Fibroblast of skin of back (primary cell): ENCODE measurements at regions not wholly inside any gene's neighbourhood (a gene's known extent, or its start where the extent isn't known, plus 50 kb on each side); places are given as distances from the start of the nearest gene placed in this dataset.
"Not testable (repeated sequence)": the region's sequence is repeated elsewhere in the genome, so short reads cannot be mapped to it uniquely, and the experiment has no call there.

ENCODE experiments used
- DNase-seq: peaks from one replicate; pipeline ENCODE4 v3.0.0-alpha.2; 2013

DNA sequence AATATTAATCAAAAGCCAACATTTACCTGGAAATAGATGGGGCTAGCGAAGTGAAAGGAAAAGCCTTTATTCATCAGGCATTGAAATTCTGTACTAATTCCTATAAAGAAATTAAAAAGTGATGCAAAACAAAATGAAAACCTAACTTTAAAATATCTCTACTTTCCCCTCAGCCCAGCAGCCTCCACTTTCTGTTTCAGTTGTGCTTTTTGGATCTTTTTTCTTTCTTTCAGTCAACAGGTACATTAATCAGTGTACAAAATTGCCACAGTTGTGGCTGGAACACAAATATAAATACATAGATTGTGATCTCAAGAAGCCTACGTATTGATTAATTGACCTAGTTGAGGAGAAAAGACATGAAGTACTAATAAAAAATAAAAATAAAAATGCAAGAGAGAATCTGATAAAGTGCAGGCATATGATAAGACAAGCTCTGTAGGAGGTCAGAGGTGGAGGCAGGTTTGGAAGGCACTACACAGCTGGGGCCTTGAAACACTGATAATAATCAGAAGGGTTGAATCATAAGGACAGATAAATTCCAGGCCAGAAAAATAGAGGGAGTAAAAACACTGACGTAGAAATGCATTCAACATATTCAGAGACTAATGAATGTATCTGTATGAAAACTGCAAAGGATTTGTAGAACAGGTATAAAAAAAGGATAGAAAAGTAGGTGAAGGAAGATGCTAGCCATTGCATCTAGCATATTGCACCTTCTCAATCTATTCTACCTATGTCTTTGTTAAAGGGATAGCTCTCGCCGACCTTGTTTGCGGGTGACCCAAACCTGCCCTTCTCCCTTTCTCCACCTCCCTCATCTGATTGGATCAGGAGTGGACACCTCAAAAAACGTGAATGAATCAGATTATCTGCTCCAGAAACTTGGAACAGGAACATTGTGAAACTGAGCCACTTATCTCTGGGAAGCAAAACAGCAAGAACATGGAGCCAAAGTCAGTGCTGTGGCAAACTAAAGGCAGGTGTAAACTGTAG, 607.8 kb upstream of the ADGRL2 start:
- DNase-seq, result no peak

DNA sequence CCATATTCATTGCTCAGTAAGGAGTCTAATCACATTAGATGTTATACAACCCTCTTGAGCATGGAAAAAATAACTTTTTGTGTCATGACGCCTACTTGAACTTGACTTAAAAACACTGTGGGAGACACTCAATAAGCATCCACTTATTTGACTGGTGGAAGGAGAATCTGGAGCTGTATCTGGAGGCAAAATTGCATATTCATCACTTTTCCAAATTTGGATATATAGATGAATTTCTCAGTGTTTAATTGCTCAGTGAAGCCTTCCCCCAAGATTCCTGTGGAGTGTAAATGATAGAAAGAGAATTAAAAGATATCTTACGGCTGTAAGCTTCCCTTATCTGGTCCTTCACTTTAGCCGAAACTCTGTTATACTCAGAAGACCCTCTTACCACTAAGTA, 610.7 kb upstream of the ADGRL2 start:
- DNase-seq, result no peak

DNA sequence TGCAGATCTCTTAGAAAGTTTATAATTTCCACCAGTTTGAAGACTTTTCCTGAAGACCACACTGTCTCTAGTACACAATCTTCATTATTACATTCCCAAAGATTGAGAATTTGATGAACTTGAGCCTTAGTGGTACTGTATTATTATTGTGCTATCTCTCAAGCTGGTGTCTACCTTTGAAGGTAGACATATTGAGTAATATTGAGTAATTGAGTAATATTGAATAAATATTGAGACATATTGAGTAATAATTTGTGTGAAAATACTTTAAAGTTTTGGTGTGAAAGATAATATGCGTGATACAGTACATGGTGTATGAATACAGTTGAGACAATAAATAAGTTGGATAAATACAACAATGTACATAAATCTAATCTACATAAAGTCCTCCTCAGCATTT, 613.1 kb upstream of the ADGRL2 start:
- no peak for DNase-seq

DNA sequence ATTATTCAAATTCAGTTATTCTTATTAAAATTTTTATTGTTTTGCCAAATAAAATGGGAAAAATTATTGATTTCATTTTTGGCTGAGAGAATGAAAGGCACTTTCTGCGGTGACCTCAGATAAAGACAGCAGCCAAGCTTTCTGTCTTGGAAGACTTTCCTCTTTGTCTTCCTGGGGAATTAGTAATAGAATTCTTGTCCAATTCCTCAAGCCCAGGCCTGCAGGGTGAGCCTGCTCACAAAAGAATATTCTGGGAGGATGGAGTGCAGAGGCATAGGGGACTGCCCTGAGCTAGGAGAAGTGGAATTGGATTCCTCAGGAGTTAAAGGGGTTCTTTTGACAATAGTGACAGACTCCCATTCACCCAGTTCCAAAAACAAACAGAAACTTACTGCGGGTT, 614.5 kb upstream of the ADGRL2 start:
- DNase-seq, result no peak

DNA sequence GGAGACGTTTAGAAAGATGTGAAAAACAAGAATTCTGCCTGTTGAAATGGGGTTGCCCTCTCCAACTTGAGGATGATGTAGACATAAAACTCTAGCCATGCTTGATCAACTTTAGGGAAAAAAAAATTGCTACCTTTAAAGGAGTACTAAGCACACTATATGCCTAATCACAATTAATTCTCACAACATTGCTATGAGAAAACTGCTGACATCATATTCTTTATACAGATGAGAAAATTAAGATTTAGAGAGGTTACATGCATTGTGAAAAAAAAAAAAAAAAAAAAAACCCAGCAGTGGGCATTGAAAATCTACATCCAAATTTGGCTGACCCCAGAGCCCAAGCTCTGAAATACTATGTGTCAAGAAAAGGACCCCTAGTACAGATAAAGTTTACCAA, 617.2 kb upstream of the ADGRL2 start:
- no peak for DNase-seq

DNA sequence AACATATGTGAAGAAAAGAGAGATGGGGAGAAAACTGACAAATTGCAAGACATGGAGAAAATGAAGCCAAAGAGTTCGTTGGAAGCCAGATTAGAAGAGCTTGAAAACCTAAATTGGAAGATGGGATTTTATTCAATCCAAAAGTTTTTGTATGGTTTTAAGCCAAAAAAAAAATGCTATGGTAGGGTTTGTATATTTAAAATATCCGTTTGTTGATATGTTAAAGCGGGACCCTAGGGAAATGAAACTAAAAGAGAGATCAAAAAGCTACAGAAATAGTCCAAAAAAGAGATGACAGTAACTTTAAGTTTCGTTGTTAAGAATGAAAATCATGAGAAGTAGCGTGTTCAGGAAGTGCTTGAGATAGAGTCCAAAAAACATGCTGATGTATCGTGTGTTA, 617.7 kb upstream of the ADGRL2 start:
- DNase-seq, result no peak

DNA sequence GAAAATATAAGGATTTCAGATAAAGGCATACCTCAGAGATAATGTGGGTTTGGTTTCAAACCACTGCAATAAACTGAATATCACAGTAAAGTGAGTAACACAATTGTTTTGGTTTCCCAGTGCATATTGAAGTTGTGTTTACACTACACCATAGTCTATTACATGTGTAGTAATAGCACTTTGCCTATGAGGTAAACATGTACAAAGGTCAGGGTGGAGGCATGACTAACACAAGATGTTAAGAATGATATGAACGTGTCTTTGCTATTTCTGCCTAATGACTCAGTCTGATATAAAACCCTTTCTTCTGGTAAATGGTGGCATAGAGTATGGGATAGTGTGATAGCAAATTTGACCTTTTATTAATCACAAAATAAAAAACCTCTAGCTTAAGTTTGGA, 621.5 kb upstream of the ADGRL2 start:
- DNase-seq, result peak; percentile 50

DNA sequence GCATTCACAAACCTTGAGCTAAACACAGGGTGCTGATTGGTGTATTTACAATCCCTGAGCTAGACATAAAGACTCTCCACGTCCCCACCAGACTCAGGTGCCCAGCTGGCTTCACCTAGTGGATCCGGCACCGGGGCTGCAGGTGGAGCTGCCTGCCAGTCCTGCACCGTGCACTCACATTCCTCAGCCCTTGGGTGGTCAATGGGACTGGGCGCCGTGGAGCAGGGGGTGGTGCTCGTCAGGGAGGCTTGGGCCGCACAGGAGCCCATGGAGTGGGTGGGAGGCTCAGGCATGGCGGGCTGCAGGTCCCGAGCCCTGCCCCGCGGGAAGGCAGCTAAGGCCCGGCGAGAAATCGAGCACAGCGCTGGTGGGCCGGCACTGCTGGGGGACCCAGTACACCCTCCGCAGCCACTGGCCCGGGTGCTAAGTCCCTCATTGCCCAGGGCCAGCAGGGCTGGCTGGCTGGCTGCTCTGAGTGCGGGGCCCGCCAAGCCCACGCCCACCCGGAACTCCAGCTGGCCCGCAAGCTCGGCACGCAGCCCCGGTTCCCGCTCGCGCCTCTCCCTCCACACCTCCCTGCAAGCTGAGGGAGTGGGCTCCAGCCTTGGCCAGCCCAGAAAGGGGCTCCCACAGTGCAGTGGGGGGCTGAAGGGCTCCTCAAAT, 622.2 kb upstream of the ADGRL2 start:
- not testable (repeated sequence) for DNase-seq

DNA sequence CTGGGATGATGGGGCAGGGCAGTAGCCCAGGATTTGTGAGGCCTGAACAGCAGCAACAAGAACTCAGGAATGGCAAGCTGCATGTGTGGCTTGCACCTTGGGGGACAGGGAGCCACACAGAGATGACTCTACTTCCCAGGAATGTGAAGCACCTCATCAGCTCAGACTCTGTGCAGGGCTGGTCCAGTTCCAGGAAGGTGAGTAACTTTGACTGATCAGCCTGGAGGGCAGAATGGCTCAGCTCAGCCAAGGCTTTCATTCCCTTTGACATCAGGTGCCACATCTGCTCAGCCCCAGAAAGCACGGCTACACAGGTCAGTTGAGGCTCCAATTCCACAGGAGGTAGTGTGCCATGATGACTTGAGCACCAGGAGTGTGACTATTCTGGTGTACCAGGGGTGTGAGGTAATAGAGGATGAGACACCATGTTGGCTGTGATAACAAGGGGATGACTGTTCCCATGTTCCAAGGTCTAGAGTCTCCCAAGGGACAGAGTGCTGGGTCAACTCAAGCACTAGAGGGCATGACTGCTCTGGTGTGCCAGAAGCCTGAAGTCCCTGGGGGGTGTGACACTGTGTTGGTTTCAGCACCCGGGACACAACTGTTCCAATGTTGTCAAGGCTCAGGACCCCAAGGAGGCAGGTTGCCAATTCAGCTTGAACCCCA, 625.8 kb upstream of the ADGRL2 start:
- DNase-seq, result peak; percentile 44

DNA sequence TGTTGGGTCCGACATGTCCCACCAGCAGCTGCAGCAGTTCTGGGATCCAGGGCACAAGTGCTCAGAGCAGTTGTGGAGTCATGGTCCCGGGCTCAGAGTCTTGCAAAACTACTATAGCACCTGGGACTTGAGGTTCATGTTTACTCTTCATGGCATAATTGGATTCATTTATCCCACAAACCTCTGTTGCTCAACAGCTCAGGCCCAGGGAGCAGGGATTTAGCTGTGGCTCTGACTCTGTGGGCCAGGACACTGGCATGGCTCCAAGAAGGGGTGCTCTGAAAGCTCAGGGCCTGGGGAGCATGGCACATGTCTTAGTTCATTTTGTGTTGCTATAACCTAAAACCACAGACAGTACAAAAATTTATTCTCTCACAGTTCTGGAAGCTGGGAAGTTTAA, 626.7 kb upstream of the ADGRL2 start:
- DNase-seq, result no peak

DNA sequence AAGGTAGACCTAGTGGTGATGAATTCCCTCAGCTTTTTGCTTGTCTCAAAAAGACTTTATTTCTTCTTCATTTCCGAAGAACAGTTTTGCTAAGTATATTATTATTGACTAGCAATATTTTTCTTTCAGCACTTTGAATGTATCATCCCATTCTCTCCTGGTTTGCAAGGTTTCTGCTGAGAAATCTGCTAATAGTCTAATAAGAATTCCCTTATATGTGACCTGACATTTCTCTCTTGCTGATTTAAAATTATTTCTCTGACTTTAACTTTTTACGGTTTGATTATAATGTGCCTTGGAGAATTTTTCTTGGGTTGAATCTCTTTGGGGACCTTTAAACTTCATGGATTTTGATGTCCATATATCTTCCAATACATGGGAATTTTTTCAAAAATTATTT, 628.3 kb upstream of the ADGRL2 start:
- DNase-seq, result no peak

DNA sequence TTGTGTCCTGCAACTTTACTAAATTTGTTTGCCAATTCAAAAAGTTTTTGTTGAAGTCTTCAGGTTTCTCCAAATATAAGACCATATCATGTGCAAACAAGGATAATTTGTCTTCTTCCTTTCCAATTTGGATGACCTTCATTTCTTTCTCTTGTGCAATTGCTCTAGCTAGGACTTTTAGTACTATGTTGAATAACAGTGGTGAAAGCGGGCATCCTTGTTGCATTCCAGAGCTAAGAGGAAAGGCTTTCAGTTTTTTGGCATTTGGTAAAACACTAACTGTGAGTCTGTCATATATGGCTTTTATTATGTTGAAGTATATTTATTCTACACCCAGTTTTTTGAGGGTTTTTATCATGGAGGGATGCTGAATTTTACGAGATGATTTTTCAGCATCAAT, 630.0 kb upstream of the ADGRL2 start:
- DNase-seq, result no peak

DNA sequence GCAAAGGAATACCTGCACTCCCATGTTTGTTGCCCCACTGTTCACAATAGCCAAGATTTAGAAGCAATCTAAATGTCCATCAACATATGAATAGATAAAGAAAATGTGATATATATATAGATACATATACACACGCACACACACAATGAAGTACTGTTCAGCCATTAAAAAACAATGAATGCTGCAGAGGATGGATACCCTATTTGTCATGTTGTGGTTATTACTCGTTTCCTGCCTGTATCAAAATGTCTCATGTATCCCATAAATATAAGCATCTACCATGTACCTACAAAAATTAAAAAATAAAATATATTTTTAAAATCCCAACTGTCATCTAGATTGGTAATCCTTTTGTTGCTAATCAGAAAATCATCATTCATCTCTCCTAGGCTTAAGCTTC, 634.8 kb upstream of the ADGRL2 start:
- DNase-seq, result peak; percentile 28

DNA sequence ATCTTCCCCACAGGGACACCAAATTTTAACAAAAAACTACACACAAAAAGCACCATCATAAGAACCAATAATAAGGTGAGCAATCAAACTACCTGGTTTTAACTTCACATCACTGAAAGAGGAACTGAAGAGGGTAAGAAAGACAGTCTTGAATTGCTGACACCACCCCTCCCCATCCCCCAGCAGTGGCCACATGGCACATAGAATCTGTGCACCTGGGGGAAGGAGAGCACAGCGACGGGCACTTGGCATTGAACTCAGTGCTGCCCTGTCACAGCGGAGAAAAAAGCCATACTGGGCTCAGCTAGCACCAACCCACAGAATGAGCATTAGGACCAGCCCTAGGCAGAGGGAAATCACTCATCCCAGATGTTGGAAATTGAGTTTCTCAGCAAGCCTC, 640.0 kb upstream of the ADGRL2 start:
- DNase-seq, result no peak

DNA sequence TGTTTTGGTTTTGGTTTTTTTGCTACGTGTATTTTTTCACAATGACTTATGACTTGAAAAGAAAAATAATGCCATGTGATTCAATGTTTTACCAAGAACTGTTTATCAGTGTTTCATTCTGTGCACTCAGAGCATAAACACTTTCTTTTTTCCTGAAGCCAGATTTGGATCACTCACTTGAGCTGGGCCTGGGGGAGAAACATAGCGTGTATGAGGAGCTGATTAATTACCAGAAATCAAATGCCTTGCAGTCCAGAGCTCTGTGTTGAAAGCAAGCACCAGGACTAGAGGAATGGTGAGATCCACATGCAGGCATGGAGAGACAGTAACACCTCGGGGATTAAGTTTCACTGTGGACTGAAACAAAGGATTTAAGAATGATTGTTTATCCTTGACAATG, 642.1 kb upstream of the ADGRL2 start:
- peak; percentile 34 for DNase-seq

DNA sequence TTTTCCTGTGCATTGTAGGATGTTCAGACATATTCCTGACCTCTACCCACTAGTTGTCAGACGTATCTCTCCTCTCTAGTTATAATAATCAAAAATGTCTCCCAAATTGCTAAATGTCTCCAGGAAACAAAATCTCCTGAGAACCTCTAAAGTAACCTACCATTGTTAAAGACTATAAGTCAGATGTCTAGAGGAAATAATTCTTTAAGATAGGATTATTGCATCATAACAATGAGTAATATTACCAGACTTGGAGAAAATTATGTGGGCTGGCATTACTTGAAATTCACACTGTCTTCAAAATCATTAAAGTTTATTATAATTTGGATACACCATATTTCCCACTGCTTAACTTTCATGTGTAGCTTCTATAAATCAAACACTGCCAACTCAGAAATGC, 643.0 kb upstream of the ADGRL2 start:
- DNase-seq, result no peak

DNA sequence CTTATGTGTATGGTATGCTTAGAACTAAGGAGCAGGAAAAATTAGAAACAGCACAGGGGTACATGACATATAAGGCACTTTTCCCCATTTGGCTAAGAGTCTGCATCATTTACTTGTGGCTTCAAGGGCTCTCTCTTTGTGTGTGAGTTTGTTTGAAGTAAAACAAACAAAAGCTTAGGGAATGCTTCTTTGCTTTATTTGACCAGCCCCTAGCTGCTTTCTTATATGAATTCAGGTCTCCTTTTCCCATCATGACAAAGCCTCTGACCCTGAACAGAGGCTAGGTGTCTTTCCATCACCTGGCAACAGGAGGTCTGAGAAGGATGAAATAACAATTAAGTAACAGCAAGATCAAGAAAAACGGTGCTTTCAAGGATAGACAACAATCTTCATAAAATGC, 643.8 kb upstream of the ADGRL2 start:
- no peak for DNase-seq

DNA sequence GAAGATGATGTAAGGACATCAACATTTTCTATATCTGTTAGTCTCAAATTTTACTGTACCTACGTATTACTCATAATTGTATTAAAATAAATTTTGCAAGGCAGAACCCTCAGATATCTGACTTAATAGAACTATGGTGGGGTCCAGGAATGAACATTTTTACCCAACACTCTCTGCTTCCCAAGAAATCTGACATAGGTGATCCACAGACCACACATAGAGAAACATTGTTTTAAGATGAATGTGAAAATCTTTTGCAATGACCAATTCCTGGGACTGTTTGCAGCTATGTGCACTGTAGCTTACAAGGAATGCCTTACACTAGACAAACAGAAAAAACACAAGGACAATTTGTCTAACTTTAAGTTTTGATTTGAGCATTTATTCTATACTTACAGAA, 645.6 kb upstream of the ADGRL2 start:
- peak; percentile 78 for DNase-seq

DNA sequence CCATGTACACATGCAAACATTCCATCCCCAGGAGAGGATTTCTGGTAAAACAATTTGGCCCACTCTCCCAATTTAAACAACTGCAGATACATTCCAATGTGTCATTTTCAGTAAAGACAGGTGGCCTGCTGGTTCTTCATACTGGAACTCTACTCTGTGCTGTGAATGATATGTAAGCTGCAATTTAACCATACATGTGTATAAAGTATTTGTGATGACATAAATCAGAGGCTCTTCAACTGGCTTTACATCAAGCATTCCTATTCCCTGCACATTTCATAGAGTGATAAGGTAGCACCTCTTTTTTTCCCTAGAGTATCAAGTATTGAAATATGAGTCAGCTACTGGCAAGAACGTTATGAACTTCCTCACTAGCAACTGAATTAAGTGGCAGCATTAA, 649.5 kb upstream of the ADGRL2 start:
- DNase-seq, result peak; percentile 19

DNA sequence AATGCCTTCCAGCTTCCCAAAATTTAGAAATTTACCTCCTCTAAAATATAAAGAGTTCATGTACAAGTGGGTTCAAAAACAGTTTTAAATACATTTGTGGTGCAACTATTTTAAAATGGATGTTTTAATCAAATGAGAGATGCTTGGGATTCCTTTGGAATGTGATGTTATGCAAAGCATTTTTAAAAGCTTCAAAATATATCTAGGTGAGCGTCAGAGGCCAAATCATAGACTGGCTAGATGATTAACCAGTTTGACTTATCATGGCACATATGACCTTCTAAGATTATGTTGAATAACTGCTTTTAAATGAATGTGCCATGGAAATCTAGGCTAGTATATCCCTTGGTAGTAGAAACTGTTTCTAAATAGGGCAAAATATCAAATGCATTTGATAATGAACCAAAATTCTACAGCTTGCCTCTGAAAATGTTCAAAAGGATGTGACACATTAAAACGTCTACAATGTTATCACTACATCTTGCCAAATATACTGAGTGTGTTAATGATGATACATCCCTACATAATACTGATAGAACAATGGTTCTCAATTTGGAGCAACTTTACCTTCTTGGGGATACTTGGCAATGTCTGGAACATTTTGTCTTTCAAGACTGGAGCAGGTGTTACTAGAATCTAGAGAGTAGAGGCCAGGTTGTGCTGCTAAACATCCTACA, 650.9 kb upstream of the ADGRL2 start:
- DNase-seq, result peak; percentile 8

DNA sequence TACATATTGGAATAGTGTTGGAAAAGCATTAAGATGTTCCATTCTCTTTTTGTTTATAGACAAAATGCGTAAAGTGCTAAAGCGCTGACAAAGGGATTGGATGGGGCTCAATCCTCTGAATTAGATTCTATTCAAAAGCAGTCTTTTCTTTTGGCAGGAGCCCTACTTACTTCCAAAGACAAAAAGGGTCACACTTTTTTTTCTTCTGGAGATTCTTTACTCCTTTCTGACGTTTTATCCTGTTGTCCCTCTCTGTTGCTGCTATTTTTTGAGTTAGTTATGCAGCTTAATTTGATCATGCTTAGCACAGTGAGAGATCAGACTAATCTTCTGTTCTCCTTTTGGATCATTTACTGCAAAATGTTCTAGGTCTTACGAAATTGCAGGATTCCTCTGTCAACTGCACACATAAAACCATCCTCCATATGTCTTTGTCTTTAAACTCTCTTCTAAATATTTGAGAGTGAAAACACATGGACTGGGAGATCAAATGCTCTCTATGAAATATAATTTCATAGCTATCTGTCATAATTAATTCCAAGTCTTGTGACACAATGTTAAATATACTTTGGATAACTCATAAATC, 656.4 kb upstream of the ADGRL2 start:
- no peak for DNase-seq

DNA sequence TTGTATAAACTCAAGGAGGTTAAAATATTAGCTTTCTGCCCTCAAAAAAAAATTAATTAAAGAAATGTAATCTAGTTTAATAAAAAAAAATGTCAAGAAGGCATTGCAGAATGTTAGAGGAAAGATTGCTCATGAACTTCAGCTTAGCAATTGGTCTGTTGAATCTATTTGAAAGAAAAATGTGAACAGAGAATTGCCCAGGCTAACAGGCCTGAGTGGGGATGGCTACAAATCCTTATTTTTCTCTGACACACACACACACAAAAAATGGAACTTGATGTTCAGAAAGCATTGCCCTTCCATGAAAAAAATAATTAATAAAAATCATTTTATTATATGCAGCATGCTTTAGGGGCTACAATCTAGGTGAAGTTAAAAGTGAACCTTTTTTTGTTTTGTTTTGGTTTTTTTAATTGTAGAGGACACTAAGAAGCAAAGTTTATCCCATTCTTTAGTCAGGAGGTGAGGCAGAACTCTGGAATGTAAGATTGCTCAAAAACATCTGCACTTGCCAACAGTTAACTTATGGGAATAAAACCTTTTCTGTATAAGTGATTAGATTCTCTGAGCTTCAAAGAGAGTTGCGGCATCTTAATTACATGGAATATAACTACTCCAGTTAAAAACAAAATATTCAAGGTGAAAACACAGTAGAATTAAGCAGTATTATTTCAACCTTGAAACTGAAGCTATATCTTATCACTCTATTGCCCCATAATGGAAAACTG, 658.5 kb upstream of the ADGRL2 start:
- peak; percentile 64 for DNase-seq
